ENCODE measurements at regions not wholly inside any gene's neighbourhood (a gene's known extent, or its start where the extent isn't known, plus 50 kb on each side); places are given as distances from the start of the nearest gene placed in this dataset.
"Not testable (repeated sequence)": the region's sequence is repeated elsewhere in the genome, so short reads cannot be mapped to it uniquely, and the experiment has no call there.

- H3K9ac ChIP-seq (ENCODE audit: low read depth in 1 of 2, low read length in 2 of 2): no peak overlapping the region
- WGBS: 85% methylated on average over 17 of the region's 17 CpGs
- H3K4me1 ChIP-seq (ENCODE audit: control insufficient read depth in 4 of 4, insufficient read depth in 4 of 4, low read length in 3 of 4): no peaks in the 10 kb centered on the region
- TF ChIP-seq CTCF (IDR thresholded peaks at IDR 0.05; ENCODE audit: low read depth, low read length, missing input control) (no peak), MAX (IDR thresholded peaks at IDR 0.05) (no peak), TAF1 (conservative IDR thresholded peaks at IDR 0.05) (no peak), YY1 (IDR thresholded peaks at IDR 0.05) (no peak), RAD21 (IDR thresholded peaks at IDR 0.05) (no peak), RXRA (IDR thresholded peaks at IDR 0.05) (no peak), HNF4A (conservative IDR thresholded peaks at IDR 0.05) (no peak), HNF4G (IDR thresholded peaks at IDR 0.05) (no peak), FOXA2 (IDR thresholded peaks at IDR 0.05) (no peak), SP1 (IDR thresholded peaks at IDR 0.05) (no peak), ATF3 (IDR thresholded peaks at IDR 0.05) (no peak), NR2F2 (IDR thresholded peaks at IDR 0.05) (no peak)
- H3K9me3 ChIP-seq (ENCODE audit: control insufficient read depth in 4 of 4, low read length in 3 of 4): peaks cover 0 to 5% (median under 1%) of the 10 kb centered on the region in 4 donors
- no peaks in the 10 kb centered on the region for H3K27me3 ChIP-seq (ENCODE audit: control insufficient read depth in 4 of 4, insufficient read depth in 4 of 4, low read length in 3 of 4)
- no peak for DNase-seq (ENCODE audit: low spot score)
- H3K27ac ChIP-seq (ENCODE audit: low read depth in 1 of 2, low read length in 2 of 2): no peak overlapping the region
- no peaks in the 10 kb centered on the region for H3K36me3 ChIP-seq (ENCODE audit: control insufficient read depth in 4 of 4, insufficient read depth in 3 of 4, low read depth in 1 of 4, low read length in 3 of 4)
- no peak overlapping the region for H3K4me3 ChIP-seq (ENCODE audit: low read depth in 1 of 3, low read length in 3 of 3)
These were observed 68.9 kb upstream of the RTL6 start for GRCh38 chr22:44566911-44567310.

- not testable (repeated sequence) for H3K9me3 ChIP-seq (ENCODE audit: control insufficient read depth in 4 of 4, low read length in 3 of 4); H3K4me1 ChIP-seq (ENCODE audit: control insufficient read depth in 4 of 4, insufficient read depth in 4 of 4, low read length in 3 of 4); DNase-seq (ENCODE audit: low spot score); H3K4me3 ChIP-seq (ENCODE audit: low read depth in 1 of 3, low read length in 3 of 3); H3K9ac ChIP-seq (ENCODE audit: low read depth in 1 of 2, low read length in 2 of 2); H3K27me3 ChIP-seq (ENCODE audit: control insufficient read depth in 4 of 4, insufficient read depth in 4 of 4, low read length in 3 of 4); H3K27ac ChIP-seq (ENCODE audit: low read depth in 1 of 2, low read length in 2 of 2); H3K36me3 ChIP-seq (ENCODE audit: control insufficient read depth in 4 of 4, insufficient read depth in 3 of 4, low read depth in 1 of 4, low read length in 3 of 4)
- WGBS: 90% methylated on average over 7 of the region's 7 CpGs
These were observed 64.6 kb upstream of the RTL6 start for GRCh38 chr22:44562651-44563050.

- no peaks in the 10 kb centered on the region for H3K27me3 ChIP-seq (ENCODE audit: control insufficient read depth in 4 of 4, insufficient read depth in 4 of 4, low read length in 3 of 4)
- H3K4me1 ChIP-seq (ENCODE audit: control insufficient read depth in 4 of 4, insufficient read depth in 4 of 4, low read length in 3 of 4): no peaks in the 10 kb centered on the region
- H3K27ac ChIP-seq (ENCODE audit: low read depth in 1 of 2, low read length in 2 of 2): no peak overlapping the region
- no peak overlapping the region for H3K4me3 ChIP-seq (ENCODE audit: low read depth in 1 of 3, low read length in 3 of 3)
- H3K36me3 ChIP-seq (ENCODE audit: control insufficient read depth in 4 of 4, insufficient read depth in 3 of 4, low read depth in 1 of 4, low read length in 3 of 4): no peaks in the 10 kb centered on the region
- no peak overlapping the region for H3K9ac ChIP-seq (ENCODE audit: low read depth in 1 of 2, low read length in 2 of 2)
- H3K9me3 ChIP-seq (ENCODE audit: control insufficient read depth in 4 of 4, low read length in 3 of 4): no peaks in the 10 kb centered on the region
- no peak for TF ChIP-seq CTCF (IDR thresholded peaks at IDR 0.05; ENCODE audit: low read depth, low read length, missing input control)
- TF ChIP-seq ATF3 (IDR thresholded peaks at IDR 0.05): no peak
- TF ChIP-seq NR2F2 (IDR thresholded peaks at IDR 0.05): no peak
- no peak for TF ChIP-seq TAF1 (conservative IDR thresholded peaks at IDR 0.05)
- no peak for TF ChIP-seq RXRA (IDR thresholded peaks at IDR 0.05)
- TF ChIP-seq ZBTB33 (IDR thresholded peaks at IDR 0.05): no peak
- 83% methylated on average over 6 of the region's 6 CpGs for WGBS
- DNase-seq (ENCODE audit: low spot score): no peak
These were observed 63.3 kb upstream of the RTL6 start for GRCh38 chr22:44561139-44561840.

GRCh38 chr22:44558671-44559070, 60.6 kb upstream of the RTL6 start:
- H3K4me3 ChIP-seq (ENCODE audit: low read depth in 1 of 3, low read length in 3 of 3); H3K27ac ChIP-seq (ENCODE audit: low read depth in 1 of 2, low read length in 2 of 2); DNase-seq (ENCODE audit: low spot score); H3K4me1 ChIP-seq (ENCODE audit: control insufficient read depth in 4 of 4, insufficient read depth in 4 of 4, low read length in 3 of 4); H3K36me3 ChIP-seq (ENCODE audit: control insufficient read depth in 4 of 4, insufficient read depth in 3 of 4, low read depth in 1 of 4, low read length in 3 of 4); H3K9ac ChIP-seq (ENCODE audit: low read depth in 1 of 2, low read length in 2 of 2); H3K9me3 ChIP-seq (ENCODE audit: control insufficient read depth in 4 of 4, low read length in 3 of 4); H3K27me3 ChIP-seq (ENCODE audit: control insufficient read depth in 4 of 4, insufficient read depth in 4 of 4, low read length in 3 of 4): not testable (repeated sequence)
- 81% methylated on average over 7 of the region's 7 CpGs for WGBS

Measured in liver (tissue), 8 donors.